HFF-Myc (cell line): ENCODE measurements at regions not wholly inside any gene's neighbourhood (a gene's known extent, or its start where the extent isn't known, plus 50 kb on each side); places are given as distances from the start of the nearest gene placed in this dataset.
"Not testable (repeated sequence)": the region's sequence is repeated elsewhere in the genome, so short reads cannot be mapped to it uniquely, and the experiment has no call there.

ENCODE experiments used
- DNase-seq: peaks from one replicate; pipeline ENCODE4 v3.0.0-alpha.2; 2011; ENCODE audit warnings: low read depth; ENCODE audit errors: extremely low read depth
- H3K4me3 ChIP-seq: replicated peaks from 2 replicates; pipeline ENCODE4 v1.5.1; 2011; ENCODE audit warnings: low read depth, mild to moderate bottlenecking, control low read depth, low read length
- TF ChIP-seq, protein P1 (sequence below): IDR thresholded peaks from 2 replicates; pipeline ENCODE4 v1.5.1; 2012; ENCODE audit warnings: mild to moderate bottlenecking, low read depth, low read length, control low read depth; ENCODE audit errors: missing control alignments

DNA sequence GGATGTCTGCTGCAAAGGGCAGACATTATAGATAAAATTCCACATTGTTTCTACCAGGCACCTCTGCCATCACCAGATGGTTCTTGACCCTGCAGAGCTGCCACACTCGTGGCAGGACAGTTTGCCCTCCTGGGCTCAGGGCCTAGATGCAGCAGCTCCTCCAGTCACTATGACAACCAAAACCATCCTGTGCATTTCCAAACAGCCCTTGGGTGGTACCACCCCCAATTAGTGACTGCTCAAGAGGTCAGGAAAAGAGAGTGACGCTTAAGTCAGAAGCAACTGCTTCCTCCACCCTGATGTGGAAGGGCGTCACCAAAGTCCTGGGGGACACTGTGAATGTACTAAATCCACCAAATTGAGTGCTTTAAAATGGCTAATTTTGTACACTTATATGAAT lies 109.2 kb downstream of the C16orf95 start:
- DNase-seq = no peak
- TF ChIP-seq, protein P1, sequence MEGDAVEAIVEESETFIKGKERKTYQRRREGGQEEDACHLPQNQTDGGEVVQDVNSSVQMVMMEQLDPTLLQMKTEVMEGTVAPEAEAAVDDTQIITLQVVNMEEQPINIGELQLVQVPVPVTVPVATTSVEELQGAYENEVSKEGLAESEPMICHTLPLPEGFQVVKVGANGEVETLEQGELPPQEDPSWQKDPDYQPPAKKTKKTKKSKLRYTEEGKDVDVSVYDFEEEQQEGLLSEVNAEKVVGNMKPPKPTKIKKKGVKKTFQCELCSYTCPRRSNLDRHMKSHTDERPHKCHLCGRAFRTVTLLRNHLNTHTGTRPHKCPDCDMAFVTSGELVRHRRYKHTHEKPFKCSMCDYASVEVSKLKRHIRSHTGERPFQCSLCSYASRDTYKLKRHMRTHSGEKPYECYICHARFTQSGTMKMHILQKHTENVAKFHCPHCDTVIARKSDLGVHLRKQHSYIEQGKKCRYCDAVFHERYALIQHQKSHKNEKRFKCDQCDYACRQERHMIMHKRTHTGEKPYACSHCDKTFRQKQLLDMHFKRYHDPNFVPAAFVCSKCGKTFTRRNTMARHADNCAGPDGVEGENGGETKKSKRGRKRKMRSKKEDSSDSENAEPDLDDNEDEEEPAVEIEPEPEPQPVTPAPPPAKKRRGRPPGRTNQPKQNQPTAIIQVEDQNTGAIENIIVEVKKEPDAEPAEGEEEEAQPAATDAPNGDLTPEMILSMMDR = no peak
- H3K4me3 ChIP-seq = no peak overlapping the region

DNA sequence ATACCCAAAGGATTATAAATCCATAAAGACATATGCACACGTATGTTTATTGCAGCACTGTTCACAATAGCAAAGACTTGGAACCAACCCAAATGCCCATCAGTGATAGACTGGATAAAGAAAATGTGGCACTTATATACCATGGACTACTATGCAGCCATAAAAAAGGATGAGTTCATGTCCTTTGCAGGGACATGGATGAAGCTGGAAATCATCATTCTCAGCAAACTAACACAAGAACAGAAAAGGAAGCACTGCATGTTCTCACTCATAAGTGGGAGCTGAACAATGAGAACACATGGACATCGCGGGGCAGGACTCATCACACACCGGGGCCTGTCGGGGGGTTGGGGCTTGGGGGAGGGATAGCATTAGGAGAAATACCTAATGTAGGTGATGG lies 108.2 kb downstream of the C16orf95 start:
- not testable (repeated sequence) for H3K4me3 ChIP-seq, DNase-seq

DNA sequence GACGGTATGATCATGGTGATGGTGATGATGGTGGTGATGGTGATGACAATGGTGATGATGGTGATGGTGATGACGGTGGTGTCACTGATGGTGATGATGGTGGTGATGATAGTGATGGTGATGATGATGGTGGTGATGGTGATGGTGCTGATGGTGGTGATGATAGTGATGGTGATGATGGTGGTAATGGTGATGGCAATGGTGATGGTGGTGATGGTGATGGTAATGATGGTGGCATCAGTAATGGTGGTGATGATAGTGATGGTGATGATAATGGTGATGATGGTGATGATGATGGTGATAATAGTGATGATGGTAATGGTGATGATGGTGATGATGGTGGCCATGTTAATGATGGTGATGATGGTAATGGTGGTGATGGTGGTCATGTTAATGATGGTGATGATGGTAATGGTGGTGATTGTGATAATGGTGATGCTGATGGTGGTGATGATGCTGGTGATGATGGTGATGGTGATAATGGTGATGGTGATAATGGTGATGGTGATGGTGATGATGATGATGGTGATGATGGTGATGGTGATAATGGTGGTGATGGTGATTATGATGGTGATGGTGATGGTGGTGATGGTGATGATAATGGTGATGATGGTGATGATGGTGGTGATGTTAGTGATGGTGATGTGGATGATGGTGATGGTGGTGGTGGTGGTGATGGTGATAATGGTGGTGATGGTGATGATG lies 107.2 kb downstream of the C16orf95 start:
- TF ChIP-seq, protein P1 = no peak
- no peak for DNase-seq

DNA sequence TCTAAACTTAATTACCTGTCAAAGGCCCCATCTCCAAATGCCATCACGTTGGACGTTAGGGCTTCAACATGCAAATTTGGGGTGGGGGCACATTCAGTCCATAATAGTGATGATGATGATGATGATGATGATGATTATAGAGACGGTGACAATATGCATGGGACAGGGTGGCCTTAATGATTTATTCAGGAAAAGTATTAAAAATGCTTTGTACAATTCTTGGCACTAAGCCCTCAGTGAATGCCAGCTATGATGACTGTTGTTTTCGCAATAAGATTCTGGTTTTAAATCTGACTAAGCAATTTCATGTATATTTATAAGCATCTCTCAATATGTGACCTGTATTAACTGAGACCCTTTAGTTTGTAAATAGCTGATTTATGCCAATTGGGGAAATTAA lies 106.3 kb downstream of the C16orf95 start:
- no peak overlapping the region for H3K4me3 ChIP-seq
- no peak for DNase-seq
- TF ChIP-seq, protein P1 = no peak

More for the DNA sequence above, 107.2 kb downstream of the C16orf95 start:
- H3K4me3 ChIP-seq = no peak overlapping the region

DNA sequence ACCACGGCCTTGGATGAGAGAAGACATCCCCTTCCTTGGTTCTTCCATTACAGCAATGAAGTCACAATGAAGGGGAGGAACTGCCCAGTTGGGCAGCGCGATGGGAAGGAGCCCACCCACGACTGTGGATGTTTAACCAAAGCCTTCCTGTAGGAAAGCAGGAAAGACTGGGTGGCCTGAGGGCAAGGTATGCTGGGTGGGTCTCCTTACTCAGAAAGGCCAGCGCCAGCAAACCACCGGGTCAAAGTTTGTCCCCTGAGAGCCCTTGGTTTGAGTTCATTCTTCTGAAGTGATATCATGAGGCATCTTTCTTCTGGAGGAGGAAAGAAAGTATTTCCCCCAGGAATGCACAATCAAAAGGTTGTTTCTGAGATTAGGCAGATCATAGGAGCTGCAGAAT lies 105.2 kb downstream of the C16orf95 start:
- no peak overlapping the region for H3K4me3 ChIP-seq
- no peak for DNase-seq
- TF ChIP-seq, protein P1 = no peak

DNA sequence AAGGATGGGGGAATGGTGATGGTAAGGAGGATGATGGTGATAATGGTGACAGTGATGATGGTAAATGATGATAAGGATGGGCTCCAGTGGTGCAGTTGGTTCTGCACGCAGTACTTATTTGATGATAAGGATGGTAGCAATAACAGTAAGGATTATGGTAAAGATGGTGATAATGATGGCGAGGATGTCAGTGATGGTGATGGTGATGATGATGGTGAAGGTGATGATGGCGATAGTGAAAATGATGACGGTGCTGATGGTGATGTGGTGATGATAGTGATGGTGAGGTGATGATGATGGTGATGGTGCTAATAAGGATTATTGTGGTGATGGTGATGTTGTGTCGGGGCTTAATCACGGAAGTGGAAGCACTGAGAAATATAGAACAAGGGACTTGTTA lies 103.7 kb downstream of the C16orf95 start:
- no peak overlapping the region for H3K4me3 ChIP-seq
- TF ChIP-seq, protein P1 = no peak
- no peak for DNase-seq

DNA sequence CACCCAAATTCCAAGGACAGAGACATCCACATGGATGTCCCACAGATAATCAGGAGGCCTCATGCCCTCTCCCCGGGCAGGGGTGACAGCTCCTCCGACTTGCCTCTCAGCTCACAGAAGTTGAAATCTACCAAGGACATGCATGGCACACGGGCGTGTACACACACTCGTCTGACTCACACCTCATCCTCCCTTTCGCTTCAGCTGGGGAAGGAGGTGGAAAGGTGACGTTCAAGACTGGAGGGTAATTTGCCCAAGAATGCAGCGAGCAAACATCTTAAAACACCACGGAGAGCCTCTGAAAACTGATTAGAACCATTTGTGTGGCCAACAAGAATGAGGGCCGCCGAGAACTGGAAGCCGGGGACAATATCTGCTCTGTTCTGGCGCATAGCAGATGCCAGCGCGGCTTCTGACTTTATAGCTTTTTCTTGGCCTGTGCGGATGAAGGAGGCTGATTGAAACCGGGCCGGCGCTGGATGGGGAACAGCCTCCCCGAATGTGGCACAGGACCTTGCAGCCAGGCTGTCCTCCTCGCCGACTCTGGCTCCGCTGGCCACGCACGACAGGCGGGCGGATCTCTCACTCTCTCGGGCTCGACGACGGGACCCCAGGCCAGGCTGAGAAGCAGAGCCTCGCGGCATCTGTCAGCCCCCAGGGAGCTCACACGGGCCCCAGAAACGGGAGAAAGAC lies 100.9 kb downstream of the C16orf95 start:
- 0 out of 2 replicates have a peak overlapping the region, but pooled peaks have one; percentile 5 for H3K4me3 ChIP-seq
- TF ChIP-seq, protein P1 = no peak
- no peak for DNase-seq
